Osteoblast (primary cell): ENCODE measurements at regions not wholly inside any gene's neighbourhood (a gene's known extent, or its start where the extent isn't known, plus 50 kb on each side); places are given as distances from the start of the nearest gene placed in this dataset.
"Not testable (repeated sequence)": the region's sequence is repeated elsewhere in the genome, so short reads cannot be mapped to it uniquely, and the experiment has no call there.

ENCODE experiments used
- DNase-seq: peaks from one replicate; pipeline ENCODE4 v3.0.0; 2011; ENCODE audit warnings: low spot score, mixed read lengths; ENCODE audit not compliant: insufficient read length; ENCODE audit errors: missing footprints
- H2AFZ ChIP-seq: 2 replicates; pipeline ENCODE4 v1.6.0; 2011; ENCODE audit warnings: mild to moderate bottlenecking, low read length
- H3K27ac ChIP-seq: 2 replicates; pipeline ENCODE4 v1.5.1; 2011; ENCODE audit warnings: mild to moderate bottlenecking, low read depth, low read length, moderate library complexity
- H3K27me3 ChIP-seq: 2 replicates; pipeline ENCODE4 v1.6.0; 2012; ENCODE audit warnings: mild to moderate bottlenecking, control low read depth, inconsistent platforms, low read length, moderate library complexity; ENCODE audit not compliant: insufficient read depth
- H3K36me3 ChIP-seq: 2 replicates; pipeline ENCODE4 v1.5.1; 2011; ENCODE audit warnings: mild to moderate bottlenecking, low read length, control low read depth, moderate library complexity; ENCODE audit not compliant: insufficient read depth
- H3K4me1 ChIP-seq: 2 replicates; pipeline ENCODE4 v1.5.1; 2011; ENCODE audit warnings: mild to moderate bottlenecking, low read length, control low read depth, moderate library complexity; ENCODE audit not compliant: insufficient read depth
- H3K4me2 ChIP-seq: 2 replicates; pipeline ENCODE4 v1.6.0; 2011; ENCODE audit warnings: mild to moderate bottlenecking, low read length; ENCODE audit not compliant: insufficient read depth
- H3K4me3 ChIP-seq: fragments of 200-600 bp; sonication (generic); 3 replicates; pipeline ENCODE4 v1.5.1; 2012; ENCODE audit warnings: mild to moderate bottlenecking, low read length, inconsistent platforms; ENCODE audit not compliant: insufficient read depth
- H3K79me2 ChIP-seq: 2 replicates; pipeline ENCODE4 v1.6.0; 2012; ENCODE audit warnings: mild to moderate bottlenecking, low read length, control low read depth, inconsistent platforms; ENCODE audit not compliant: insufficient read depth
- H3K9me3 ChIP-seq: 2 replicates; pipeline ENCODE4 v1.5.1; 2011; ENCODE audit warnings: low read depth, low read length, control low read depth
- H4K20me1 ChIP-seq: 2 replicates; pipeline ENCODE4 v1.6.0; 2012; ENCODE audit warnings: mild to moderate bottlenecking, low read length, control low read depth; ENCODE audit not compliant: insufficient read depth
- CTCF ChIP-seq: IDR thresholded peaks from 2 replicates; pipeline ENCODE4 v1.5.1; 2011; ENCODE audit warnings: mild to moderate bottlenecking, low read depth, low read length, moderate library complexity; ENCODE audit errors: extremely low read depth

DNA sequence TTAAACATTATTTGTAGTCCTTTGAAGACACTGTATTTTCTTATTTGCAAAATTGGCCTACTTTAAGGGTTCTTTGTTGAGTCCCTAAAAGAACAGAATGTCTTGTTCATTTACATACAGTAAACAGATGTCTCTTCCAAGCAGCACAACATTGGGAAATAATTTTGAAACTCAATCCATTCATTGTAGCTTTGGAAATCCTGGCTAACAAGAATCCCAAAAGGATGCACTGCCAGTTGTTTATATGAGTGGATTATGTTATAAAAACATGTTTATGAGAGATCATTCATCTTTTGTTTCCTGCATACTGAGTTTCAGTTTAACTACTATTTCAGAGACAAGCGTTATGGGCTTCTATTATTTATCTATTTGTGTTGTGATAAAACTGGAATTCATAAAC, 499.3 kb downstream of the PID1 start:
- peaks cover 20% of the 10 kb centered on the region for H3K4me1 ChIP-seq
- no peak overlapping the region for H2AFZ ChIP-seq
- TF ChIP-seq CTCF, result no peak
- no peak overlapping the region for H3K27ac ChIP-seq
- DNase-seq, result no peak
- no peaks in the 10 kb centered on the region for H3K36me3 ChIP-seq
- no peak overlapping the region for H3K4me3 ChIP-seq
- no peaks in the 10 kb centered on the region for H4K20me1 ChIP-seq
- no peaks in the 10 kb centered on the region for H3K9me3 ChIP-seq
- no peaks in the 10 kb centered on the region for H3K79me2 ChIP-seq
- H3K27me3 ChIP-seq, result no peaks in the 10 kb centered on the region
- no peak overlapping the region for H3K4me2 ChIP-seq

- H3K9me3 ChIP-seq, result no peaks in the 10 kb centered on the region
- no peaks in the 10 kb centered on the region for H4K20me1 ChIP-seq
- no peak for DNase-seq
- TF ChIP-seq CTCF, result no peak
- H3K36me3 ChIP-seq, result no peaks in the 10 kb centered on the region
- H3K27ac ChIP-seq, result no peak overlapping the region
- H3K4me3 ChIP-seq, result no peak overlapping the region
- no peaks in the 10 kb centered on the region for H3K79me2 ChIP-seq
- no peak overlapping the region for H2AFZ ChIP-seq
- no peak overlapping the region for H3K4me2 ChIP-seq
- peaks cover 23% of the 10 kb centered on the region for H3K4me1 ChIP-seq
- H3K27me3 ChIP-seq, result no peaks in the 10 kb centered on the region
Observed at GRCh38 chr2:228771315-228771714, 499.8 kb downstream of the PID1 start.

DNA sequence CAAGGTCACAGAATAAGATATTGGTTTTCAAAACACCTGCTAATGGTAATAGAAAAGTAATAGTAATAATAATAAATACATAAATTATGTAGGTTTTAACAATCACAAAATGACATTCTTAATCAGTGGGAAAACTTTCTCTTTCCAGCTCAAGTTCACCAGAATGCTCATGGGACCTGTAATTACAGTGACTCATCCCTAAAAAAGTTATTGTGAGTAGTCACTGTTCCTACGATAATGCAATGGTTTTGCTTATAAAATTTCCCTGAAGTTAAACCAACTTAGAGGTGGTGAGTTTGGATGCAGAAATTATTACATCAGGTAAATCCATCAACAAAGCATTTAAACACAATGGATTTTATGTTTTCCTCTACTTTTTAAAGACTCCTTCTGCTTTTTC, 502.3 kb downstream of the PID1 start:
- Histone ChIP-seq H2AFZ (no peak overlapping the region), H4K20me1 (no peaks in the 10 kb centered on the region), H3K4me2 (peak overlapping the region; percentile 19), H3K9me3 (no peaks in the 10 kb centered on the region), H3K36me3 (no peaks in the 10 kb centered on the region), H3K4me1 (peaks cover 23% of the 10 kb centered on the region), H3K79me2 (no peaks in the 10 kb centered on the region), H3K27me3 (no peaks in the 10 kb centered on the region), H3K4me3 (no peak overlapping the region), H3K27ac (peak overlapping the region; percentile 31)
- DNase-seq, result no peak
- no peak for TF ChIP-seq CTCF

GRCh38 chr2:228768141-228768540, 502.9 kb downstream of the PID1 start:
- DNase-seq, H3K79me2 ChIP-seq, H3K9me3 ChIP-seq, H3K4me3 ChIP-seq, H2AFZ ChIP-seq, H4K20me1 ChIP-seq, H3K36me3 ChIP-seq, H3K27me3 ChIP-seq: not testable (repeated sequence)
- Histone ChIP-seq H3K4me2 (peak overlapping the region; percentile 7), H3K4me1 (peaks cover 23% of the 10 kb centered on the region), H3K27ac (peak overlapping the region; percentile 31)
